ENCODE measurements at regions not wholly inside any gene's neighbourhood (a gene's known extent, or its start where the extent isn't known, plus 50 kb on each side); places are given as distances from the start of the nearest gene placed in this dataset.

DNA sequence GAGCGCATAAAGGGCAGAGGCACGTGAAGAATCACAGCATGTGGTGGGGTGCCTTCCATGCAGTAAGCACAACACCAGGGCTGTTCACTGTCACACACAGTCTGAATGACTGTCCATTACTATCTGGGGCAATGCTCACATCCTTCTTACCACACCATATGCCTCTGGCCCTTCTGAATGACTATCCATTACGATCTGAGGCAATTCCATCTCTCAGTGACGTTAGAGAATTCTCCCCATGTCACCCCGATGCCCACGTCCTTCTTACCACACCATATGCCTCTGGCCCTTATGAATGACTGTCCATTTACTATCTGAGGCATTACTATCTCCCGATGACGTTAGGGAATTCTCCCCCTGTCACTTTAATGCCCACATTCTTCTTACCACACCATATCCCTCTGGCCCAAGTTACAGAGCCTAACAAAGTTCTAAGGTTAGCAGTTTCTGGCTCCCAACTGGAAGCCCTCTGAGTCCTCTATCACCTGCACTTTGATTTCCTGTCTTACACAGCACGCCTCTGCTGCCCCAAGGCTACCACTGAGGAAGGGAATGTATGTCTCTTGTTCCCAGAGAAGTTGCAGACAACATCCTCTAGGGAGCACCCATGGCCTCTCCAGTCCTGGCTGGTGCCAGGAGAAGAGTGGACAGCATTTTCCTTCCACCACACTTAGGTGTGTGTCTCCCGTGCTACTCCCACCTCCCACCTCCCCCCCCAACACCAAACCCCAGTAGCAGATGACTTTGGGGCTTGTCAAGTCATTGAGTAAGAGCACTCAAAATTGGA lies 154.8 kb downstream of the COG6 start:
- Histone ChIP-seq H3K36me3 (no peaks in the 10 kb centered on the region), H3K27ac (peak overlapping the region in 2 of 8 donors; percentile 43 to 60), H3K27me3 (replicated peaks in 1 of 7) (no peaks in the 10 kb centered on the region), H3K9me3 (no peaks in the 10 kb centered on the region), H3K4me3 (no peak overlapping the region), H3K4me1 (no peaks in the 10 kb centered on the region)
- DNase-seq: no peak
- TF ChIP-seq, protein P1, sequence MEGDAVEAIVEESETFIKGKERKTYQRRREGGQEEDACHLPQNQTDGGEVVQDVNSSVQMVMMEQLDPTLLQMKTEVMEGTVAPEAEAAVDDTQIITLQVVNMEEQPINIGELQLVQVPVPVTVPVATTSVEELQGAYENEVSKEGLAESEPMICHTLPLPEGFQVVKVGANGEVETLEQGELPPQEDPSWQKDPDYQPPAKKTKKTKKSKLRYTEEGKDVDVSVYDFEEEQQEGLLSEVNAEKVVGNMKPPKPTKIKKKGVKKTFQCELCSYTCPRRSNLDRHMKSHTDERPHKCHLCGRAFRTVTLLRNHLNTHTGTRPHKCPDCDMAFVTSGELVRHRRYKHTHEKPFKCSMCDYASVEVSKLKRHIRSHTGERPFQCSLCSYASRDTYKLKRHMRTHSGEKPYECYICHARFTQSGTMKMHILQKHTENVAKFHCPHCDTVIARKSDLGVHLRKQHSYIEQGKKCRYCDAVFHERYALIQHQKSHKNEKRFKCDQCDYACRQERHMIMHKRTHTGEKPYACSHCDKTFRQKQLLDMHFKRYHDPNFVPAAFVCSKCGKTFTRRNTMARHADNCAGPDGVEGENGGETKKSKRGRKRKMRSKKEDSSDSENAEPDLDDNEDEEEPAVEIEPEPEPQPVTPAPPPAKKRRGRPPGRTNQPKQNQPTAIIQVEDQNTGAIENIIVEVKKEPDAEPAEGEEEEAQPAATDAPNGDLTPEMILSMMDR (IDR thresholded peaks at IDR 0.05 in 8 of 11, conservative IDR thresholded peaks at IDR 0.05 in 3 of 11): no peak
- TF ChIP-seq POLR2A (IDR thresholded peaks at IDR 0.05) (no peak), POLR2AphosphoS5 (IDR thresholded peaks at IDR 0.05) (no peak)
- WGBS, 5 donors: 85 to 93% (median 88%) methylated on average over 10 of the region's 10 CpGs
- intact Hi-C loops (cut with DNase I; ENCODE audit: low total_unique reads): no loop called here

DNA sequence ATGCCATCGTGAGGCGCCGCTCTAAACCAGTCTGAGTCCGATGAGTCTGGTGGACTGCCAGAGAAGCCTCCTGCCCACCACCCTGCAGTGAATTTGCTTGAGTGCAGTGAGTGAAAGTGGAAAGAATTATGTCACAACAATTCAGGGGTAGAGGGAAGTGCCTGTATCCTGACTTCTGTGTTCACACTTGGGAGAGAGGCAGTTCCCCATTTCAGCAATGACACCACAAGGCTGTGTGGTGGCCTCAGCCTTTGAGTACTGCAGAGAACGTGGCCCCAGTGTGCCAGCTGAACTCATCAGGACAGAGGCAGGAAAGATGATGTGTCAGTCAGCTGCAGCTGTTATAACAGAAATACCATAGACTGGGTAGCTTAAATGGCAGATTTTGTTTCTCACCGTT lies 155.6 kb downstream of the COG6 start:
- H3K9me3 ChIP-seq: no peaks in the 10 kb centered on the region
- WGBS, 5 donors: 32 to 66% (median 61%) methylated on average over 6 of the region's 6 CpGs
- H3K4me1 ChIP-seq: no peaks in the 10 kb centered on the region
- no peak overlapping the region for H3K4me3 ChIP-seq
- intact Hi-C loops (cut with DNase I; ENCODE audit: low total_unique reads): no loop called here
- DNase-seq: peak; percentile 74
- peak in 1 of 3 donors; percentile 32 for TF ChIP-seq POLR2AphosphoS5 (IDR thresholded peaks at IDR 0.05)
- TF ChIP-seq, protein P1 (IDR thresholded peaks at IDR 0.05 in 8 of 11, conservative IDR thresholded peaks at IDR 0.05 in 3 of 11): no peak
- H3K27me3 ChIP-seq (replicated peaks in 1 of 7): no peaks in the 10 kb centered on the region
- H3K27ac ChIP-seq: peak overlapping the region in 2 of 8 donors; percentile 43 to 60
- no peaks in the 10 kb centered on the region for H3K36me3 ChIP-seq

DNA sequence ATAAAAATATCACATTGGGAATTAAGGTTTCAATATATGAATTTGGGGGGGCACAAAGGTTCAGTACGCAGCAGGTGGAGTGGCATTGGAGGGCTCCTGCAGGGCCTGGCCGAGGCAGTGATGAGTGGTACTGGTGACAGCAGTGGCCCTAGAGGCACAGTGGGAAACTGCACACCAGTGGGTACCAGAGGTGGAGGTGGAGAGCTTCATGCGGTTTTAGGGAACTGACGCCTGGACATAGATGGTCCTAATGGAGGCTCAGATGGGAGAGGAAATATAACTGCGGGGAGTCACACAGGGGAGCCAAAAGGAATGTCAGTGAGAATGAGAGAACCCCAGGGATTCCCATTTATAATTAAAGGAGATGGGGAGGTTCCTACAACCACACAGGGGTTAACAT lies 156.2 kb downstream of the COG6 start:
- 89 to 98% (median 90%) methylated on average over 5 of the region's 5 CpGs for WGBS, 5 donors

More for the DNA sequence above, 156.2 kb downstream of the COG6 start:
- TF ChIP-seq POLR2AphosphoS5 (IDR thresholded peaks at IDR 0.05): no peak
- TF ChIP-seq, protein P1 (IDR thresholded peaks at IDR 0.05 in 8 of 11, conservative IDR thresholded peaks at IDR 0.05 in 3 of 11): no peak
- intact Hi-C loops (cut with DNase I; ENCODE audit: low total_unique reads): no loop called here
- Histone ChIP-seq H3K4me3 (no peak overlapping the region), H3K36me3 (no peaks in the 10 kb centered on the region), H3K9me3 (no peaks in the 10 kb centered on the region), H3K27ac (no peak overlapping the region), H3K4me1 (no peaks in the 10 kb centered on the region), H3K27me3 (replicated peaks in 1 of 7) (no peaks in the 10 kb centered on the region)
- DNase-seq: no peak
